ENCODE measurements at regions not wholly inside any gene's neighbourhood (a gene's known extent, or its start where the extent isn't known, plus 50 kb on each side); places are given as distances from the start of the nearest gene placed in this dataset.

DNA sequence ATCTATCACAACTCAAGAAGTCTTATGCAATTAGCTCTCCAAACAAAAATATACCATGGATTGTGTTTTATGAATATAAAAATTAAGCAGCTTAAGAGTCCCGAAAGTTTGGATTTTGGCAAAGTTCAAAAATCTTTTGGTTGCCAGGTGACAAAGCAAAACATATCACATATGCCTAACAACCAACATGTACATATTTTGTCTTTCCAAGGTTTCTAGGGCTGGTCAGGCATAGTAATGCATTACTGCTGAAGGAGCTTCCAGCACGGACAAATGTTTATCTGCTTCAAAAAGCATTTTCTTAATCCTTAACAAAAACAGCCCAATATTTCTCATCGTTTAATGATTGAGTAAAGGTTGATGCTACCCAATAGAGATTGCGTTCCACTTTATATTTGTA lies 1327.1 kb upstream of the ZEB2 start:
- H3K4me3 Mint-ChIP-seq: no peak overlapping the region
- no peaks in the 10 kb centered on the region for H3K27me3 Mint-ChIP-seq (ENCODE audit: low read depth)

DNA sequence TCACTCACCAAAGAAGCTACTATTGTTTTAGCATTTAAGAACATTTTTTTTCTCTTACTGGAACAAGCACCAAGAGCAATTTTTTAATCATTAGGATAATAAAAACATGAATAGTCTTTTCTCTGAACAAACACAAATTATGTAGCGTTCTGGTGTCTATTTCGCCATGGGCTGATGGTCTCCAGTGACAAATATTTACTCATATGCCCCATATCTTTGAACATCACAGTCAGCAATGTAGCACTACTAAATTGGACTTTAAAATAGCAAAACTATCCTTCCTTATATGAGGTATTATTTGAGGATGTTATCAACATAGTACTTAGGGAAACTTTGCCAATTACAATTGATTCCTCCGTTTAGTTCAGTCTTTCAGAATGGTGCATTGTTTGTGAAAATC lies 1326.0 kb upstream of the ZEB2 start:
- H3K9me3 Mint-ChIP-seq: no peaks in the 10 kb centered on the region
- no peaks in the 10 kb centered on the region for H3K27me3 Mint-ChIP-seq (ENCODE audit: low read depth)
- no peak overlapping the region for H3K27ac Mint-ChIP-seq
- H3K4me3 Mint-ChIP-seq: no peak overlapping the region
- no peaks in the 10 kb centered on the region for H3K36me3 Mint-ChIP-seq (ENCODE audit: low read depth)
- no peaks in the 10 kb centered on the region for H3K4me1 Mint-ChIP-seq (ENCODE audit: low read depth)

More for the DNA sequence above, 1327.1 kb upstream of the ZEB2 start:
- Mint-ChIP-seq H3K4me1 (ENCODE audit: low read depth) (no peaks in the 10 kb centered on the region), H3K9me3 (no peaks in the 10 kb centered on the region), H3K36me3 (ENCODE audit: low read depth) (no peaks in the 10 kb centered on the region), H3K27ac (no peak overlapping the region)

DNA sequence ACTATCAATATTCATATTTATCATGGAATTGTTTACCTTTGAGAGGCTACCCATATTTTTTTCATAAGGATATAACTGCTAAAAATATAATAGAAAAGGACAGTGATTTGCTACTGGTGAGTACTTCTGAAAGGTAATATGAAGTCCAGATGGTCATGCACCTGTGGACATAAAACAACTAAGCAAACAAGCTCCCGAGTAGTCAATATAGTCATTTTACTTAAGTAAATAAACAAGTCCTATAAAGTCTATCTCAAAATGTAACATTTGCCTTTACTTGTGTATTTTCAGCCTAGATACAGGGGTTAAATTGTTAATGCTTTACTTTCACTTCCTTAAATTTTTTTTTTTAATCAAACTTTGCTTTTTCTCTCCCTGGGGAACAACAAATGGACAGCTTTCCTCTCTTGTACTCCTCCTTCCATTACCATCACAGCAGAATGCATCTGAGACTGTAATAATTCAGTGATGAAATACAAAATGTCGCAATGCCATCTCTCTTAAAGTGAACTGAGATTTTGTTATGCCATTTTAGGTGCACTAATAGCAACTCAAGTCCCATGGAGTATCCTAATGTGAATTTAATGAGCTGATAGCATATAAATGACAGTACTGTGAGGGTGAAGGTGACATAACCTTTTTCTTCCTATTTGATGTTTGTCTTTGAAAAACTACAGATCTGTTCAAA lies 1325.4 kb upstream of the ZEB2 start:
- Mint-ChIP-seq H3K36me3 (ENCODE audit: low read depth) (no peaks in the 10 kb centered on the region), H3K27ac (no peak overlapping the region), H3K27me3 (ENCODE audit: low read depth) (no peaks in the 10 kb centered on the region), H3K4me3 (no peak overlapping the region), H3K4me1 (ENCODE audit: low read depth) (no peaks in the 10 kb centered on the region), H3K9me3 (no peaks in the 10 kb centered on the region)

DNA sequence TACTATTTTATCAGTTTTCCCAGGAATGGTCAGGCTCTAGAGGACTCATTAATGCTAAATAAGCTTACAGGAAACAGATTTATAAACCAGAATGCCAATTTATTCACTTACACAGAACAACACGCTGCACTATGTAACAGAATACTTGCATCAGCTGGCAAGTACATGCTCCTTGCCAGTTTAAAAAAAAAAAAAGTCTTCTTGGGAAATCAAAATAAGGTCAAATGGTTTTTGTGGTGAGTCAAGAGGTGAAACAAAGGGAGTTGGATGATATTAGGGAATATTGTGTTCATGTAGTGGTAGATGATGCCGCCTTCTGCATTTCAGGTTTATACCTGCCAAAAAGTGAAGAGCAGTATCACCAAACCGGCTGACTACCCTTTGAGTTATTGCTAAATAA lies 1322.1 kb upstream of the ZEB2 start:
- Mint-ChIP-seq H3K4me3 (no peak overlapping the region), H3K36me3 (ENCODE audit: low read depth) (no peaks in the 10 kb centered on the region), H3K9me3 (no peaks in the 10 kb centered on the region), H3K4me1 (ENCODE audit: low read depth) (no peaks in the 10 kb centered on the region), H3K27me3 (ENCODE audit: low read depth) (no peaks in the 10 kb centered on the region), H3K27ac (no peak overlapping the region)

DNA sequence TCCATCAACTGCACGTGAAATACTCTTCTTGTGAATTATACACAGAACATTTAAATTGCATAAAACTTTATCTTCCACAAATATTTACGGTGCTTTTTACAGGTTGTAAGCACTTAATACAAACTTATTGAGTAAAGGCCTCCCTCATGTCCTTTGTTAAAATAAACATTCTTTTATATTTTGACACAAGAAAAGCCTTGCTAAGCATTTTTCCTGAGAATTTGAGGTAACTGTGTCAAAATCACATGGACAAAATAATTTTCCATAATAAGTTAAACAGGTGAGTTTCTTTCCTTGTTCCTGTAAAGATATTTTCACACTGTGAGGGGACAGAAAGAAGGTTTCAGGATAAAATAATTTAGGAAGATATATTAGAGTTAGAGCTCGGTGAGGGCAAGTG lies 1317.1 kb upstream of the ZEB2 start:
- Mint-ChIP-seq H3K27me3 (ENCODE audit: low read depth) (no peaks in the 10 kb centered on the region), H3K9me3 (no peaks in the 10 kb centered on the region), H3K4me1 (ENCODE audit: low read depth) (no peaks in the 10 kb centered on the region), H3K4me3 (no peak overlapping the region), H3K36me3 (ENCODE audit: low read depth) (no peaks in the 10 kb centered on the region), H3K27ac (no peak overlapping the region)

DNA sequence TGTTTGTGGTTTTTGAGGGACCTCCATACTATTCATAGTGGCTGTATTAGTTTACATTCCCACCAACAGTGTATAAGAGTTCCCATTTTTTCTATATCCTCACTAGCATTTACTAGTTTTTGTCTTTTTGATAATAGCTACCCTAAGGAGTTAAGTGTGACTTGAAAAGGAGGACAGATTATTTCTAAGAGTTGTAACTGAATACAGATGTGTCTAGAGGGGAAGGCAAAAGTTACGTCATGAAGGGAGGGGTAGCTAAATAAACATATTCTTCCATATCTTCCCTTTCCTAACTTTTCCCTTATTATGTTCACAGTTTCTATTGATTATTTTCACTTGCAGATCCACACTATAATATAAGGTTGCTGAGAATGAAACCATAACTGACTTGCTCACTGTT lies 1315.7 kb upstream of the ZEB2 start:
- Mint-ChIP-seq H3K27ac (no peak overlapping the region), H3K27me3 (ENCODE audit: low read depth) (no peaks in the 10 kb centered on the region), H3K9me3 (no peaks in the 10 kb centered on the region), H3K4me3 (no peak overlapping the region), H3K36me3 (ENCODE audit: low read depth) (no peaks in the 10 kb centered on the region), H3K4me1 (ENCODE audit: low read depth) (no peaks in the 10 kb centered on the region)

DNA sequence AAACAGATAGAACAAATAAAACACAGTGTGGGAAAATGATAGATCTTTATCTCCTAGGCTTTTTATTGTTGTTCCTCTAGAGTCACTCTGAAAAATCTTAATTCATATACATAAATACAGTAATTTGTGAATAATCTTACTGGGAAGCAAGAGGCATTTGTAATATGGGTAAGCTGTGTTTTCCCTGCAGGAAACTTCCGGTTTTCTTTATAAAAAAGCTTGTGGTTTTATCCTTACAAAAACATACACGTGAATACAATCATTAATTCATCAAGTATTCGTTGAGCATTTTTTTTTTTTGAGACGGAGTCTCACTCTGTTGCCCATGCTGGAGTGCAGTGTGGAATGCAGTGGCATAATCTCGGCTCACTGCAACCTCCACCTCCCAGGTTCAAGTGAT lies 1312.8 kb upstream of the ZEB2 start:
- Mint-ChIP-seq H3K4me1 (ENCODE audit: low read depth) (no peaks in the 10 kb centered on the region), H3K4me3 (no peak overlapping the region), H3K27ac (no peak overlapping the region), H3K27me3 (ENCODE audit: low read depth) (no peaks in the 10 kb centered on the region), H3K36me3 (ENCODE audit: low read depth) (no peaks in the 10 kb centered on the region), H3K9me3 (peaks cover 5% of the 10 kb centered on the region)

DNA sequence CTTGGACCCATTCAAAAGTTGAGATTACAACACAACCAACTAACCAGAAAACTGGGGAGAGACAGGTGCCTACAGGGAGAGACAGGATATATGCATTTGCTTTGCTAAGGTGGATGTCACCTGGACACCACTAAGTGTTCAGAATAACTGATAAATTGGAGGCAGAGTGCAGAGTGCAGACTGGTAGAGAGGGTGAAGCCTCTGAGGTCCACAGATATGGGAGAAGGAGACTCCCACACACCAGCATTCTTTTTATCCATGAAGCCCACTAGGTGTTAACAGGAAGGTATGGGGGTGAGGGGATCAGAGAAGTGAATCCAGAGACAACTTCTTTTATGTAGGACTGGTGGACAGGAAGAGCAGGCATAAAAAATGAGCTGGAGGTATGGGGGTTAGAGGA lies 1310.0 kb upstream of the ZEB2 start:
- H3K4me1 Mint-ChIP-seq (ENCODE audit: low read depth): no peaks in the 10 kb centered on the region
- H3K27me3 Mint-ChIP-seq (ENCODE audit: low read depth): no peaks in the 10 kb centered on the region
- H3K36me3 Mint-ChIP-seq (ENCODE audit: low read depth): no peaks in the 10 kb centered on the region
- H3K9me3 Mint-ChIP-seq: peaks cover 10% of the 10 kb centered on the region
- H3K27ac Mint-ChIP-seq: no peak overlapping the region
- H3K4me3 Mint-ChIP-seq: no peak overlapping the region

DNA sequence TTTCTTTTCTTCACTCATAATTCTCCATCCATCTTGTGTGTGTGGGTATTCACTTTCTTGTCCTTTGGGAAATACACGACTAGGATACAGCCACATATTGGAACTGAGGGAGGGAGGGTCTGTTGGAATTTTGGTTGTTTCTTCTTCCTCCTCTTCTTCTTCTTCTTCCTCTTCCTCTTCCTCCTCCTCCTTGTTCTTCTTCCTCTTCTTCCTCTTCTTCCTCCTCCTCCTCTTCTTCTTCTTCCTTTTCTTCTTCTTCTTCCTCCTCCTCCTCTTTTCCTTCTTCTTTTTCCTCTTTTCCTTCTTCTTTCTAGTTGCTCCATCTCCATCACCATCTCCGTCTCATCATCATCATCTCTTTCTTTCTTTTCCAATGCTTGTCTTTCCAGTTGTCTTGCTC lies 1307.3 kb upstream of the ZEB2 start:
- Mint-ChIP-seq H3K27ac (no peak overlapping the region), H3K27me3 (ENCODE audit: low read depth) (no peaks in the 10 kb centered on the region), H3K36me3 (ENCODE audit: low read depth) (no peaks in the 10 kb centered on the region), H3K4me3 (no peak overlapping the region), H3K4me1 (ENCODE audit: low read depth) (no peaks in the 10 kb centered on the region), H3K9me3 (peaks cover 10% of the 10 kb centered on the region)

DNA sequence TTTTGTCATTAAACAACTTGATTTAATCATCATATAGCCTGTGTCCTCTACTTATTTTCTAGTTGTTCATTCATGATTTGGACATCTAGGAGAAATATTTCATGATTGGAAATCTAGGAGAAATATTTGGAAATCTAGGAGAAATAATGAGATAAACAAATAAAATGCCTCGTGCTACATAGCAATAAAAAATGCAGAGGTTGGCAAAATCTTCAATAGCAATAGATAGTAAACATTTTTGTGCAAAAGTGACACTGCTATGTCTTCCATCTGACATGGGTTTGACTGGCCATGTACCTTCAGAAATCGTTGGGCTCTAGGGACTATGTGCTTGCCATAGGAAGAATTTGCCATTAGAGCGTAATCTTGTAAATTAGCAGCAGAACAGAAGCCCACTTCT lies 1304.5 kb upstream of the ZEB2 start:
- Mint-ChIP-seq H3K36me3 (ENCODE audit: low read depth) (no peaks in the 10 kb centered on the region), H3K9me3 (peaks cover 10% of the 10 kb centered on the region), H3K4me1 (ENCODE audit: low read depth) (no peaks in the 10 kb centered on the region), H3K4me3 (no peak overlapping the region), H3K27me3 (ENCODE audit: low read depth) (no peaks in the 10 kb centered on the region), H3K27ac (no peak overlapping the region)

DNA sequence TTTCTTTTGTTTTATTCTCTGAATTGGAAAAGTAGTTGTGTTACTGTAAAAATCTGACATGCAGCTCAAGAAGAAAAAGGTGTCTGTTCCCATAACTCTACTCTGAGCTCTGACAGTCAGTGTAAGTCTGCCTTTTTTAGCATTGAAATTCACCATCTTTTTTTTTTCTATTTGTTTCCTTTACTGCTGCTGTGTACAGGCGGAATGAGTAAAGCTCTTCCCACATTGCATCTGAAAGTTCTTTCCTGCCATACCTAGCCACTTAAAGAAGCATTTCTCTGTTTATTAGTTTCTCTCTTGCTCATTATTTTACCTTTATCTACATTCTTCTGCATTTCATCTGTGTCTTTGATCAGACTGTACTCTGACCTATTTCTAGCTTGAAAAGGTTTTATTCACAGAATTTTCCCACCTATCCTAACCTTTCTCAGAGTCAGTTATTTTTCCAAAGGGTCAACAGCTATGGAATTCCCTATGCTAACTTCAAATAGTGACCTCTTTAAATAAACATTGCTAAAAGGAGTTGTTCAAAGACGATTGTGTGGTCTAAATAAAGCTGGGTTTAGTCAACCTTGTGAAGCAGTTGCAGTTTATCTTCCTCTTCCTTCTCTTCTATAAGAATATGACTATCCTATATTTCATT lies 1303.1 kb upstream of the ZEB2 start:
- Mint-ChIP-seq H3K4me3 (no peak overlapping the region), H3K27me3 (ENCODE audit: low read depth) (no peaks in the 10 kb centered on the region), H3K36me3 (ENCODE audit: low read depth) (no peaks in the 10 kb centered on the region), H3K4me1 (ENCODE audit: low read depth) (no peaks in the 10 kb centered on the region), H3K9me3 (peaks cover 5% of the 10 kb centered on the region), H3K27ac (no peak overlapping the region)

DNA sequence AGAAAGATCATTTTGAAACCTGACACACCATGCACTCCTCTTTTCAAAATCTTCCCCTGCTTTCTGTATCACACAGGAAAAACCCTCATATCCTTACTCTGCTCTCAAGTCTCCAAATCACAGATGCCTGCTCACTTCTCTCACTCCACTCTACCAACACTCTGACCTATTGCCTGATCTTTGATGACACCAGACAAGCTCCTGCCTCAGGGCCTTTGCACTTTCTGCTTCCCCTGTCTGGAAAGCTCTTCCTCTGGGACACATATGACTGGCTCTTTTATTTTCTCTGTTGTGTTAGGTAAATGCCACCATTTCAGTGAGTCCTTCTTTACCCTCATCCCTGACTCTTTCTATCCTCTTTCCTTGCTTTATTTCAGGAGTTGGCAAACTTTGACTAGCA lies 1300.7 kb upstream of the ZEB2 start:
- Mint-ChIP-seq H3K27me3 (ENCODE audit: low read depth) (no peaks in the 10 kb centered on the region), H3K9me3 (no peaks in the 10 kb centered on the region), H3K4me3 (no peak overlapping the region), H3K36me3 (ENCODE audit: low read depth) (no peaks in the 10 kb centered on the region), H3K27ac (no peak overlapping the region), H3K4me1 (ENCODE audit: low read depth) (no peaks in the 10 kb centered on the region)

DNA sequence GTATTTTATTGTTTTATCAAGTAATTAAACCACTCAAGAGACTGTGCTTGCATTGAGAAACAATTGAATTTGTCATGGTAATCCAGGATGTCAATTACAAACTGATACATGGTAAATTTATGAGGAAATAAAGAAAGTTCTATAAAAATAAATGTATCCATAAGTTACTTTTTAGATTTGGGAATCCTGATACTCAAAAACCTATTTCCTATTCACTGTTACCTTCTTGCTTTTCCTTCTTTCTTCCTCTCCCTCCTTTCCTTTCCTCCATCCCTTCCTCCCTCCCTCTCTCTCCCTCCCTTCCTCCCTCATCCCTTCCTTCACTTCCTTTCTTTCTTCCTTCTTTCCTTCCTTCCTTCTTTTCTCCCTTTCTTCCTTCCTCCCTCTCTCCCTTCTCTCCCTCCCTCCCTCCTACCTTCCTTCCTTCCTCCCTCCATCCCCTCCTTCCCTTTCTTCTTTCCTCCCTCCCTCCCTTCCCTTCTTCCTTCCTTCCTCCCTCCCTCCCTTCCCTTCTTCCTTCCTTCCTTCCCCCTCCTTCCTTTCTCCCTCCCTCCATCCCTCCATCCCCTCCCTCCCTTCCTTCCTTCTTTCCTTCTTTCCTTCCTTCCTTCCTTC lies 1299.1 kb upstream of the ZEB2 start:
- Mint-ChIP-seq H3K9me3 (no peaks in the 10 kb centered on the region), H3K36me3 (ENCODE audit: low read depth) (no peaks in the 10 kb centered on the region), H3K27me3 (ENCODE audit: low read depth) (no peaks in the 10 kb centered on the region), H3K4me1 (ENCODE audit: low read depth) (no peaks in the 10 kb centered on the region), H3K27ac (no peak overlapping the region), H3K4me3 (no peak overlapping the region)

DNA sequence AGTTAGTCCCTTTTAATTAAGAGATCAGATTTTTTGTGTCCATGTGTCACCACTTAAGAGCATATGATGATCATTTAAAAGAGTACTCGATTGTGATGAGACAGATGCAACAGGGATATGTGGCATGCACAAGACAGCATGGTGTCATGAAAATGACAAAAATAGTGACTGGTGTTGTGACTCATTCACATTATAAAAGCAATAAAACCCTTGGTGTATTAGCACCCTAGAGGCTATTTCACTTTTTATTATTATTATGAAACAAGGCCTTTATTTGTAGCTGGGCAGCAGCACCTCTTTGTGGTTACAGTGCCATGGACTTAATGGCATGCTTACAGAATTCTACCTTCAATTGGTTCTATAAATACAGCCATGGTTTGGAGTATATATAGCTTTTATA lies 1296.0 kb upstream of the ZEB2 start:
- Mint-ChIP-seq H3K4me1 (ENCODE audit: low read depth) (no peaks in the 10 kb centered on the region), H3K27ac (no peak overlapping the region), H3K9me3 (no peaks in the 10 kb centered on the region), H3K4me3 (no peak overlapping the region), H3K27me3 (ENCODE audit: low read depth) (no peaks in the 10 kb centered on the region), H3K36me3 (ENCODE audit: low read depth) (no peaks in the 10 kb centered on the region)

DNA sequence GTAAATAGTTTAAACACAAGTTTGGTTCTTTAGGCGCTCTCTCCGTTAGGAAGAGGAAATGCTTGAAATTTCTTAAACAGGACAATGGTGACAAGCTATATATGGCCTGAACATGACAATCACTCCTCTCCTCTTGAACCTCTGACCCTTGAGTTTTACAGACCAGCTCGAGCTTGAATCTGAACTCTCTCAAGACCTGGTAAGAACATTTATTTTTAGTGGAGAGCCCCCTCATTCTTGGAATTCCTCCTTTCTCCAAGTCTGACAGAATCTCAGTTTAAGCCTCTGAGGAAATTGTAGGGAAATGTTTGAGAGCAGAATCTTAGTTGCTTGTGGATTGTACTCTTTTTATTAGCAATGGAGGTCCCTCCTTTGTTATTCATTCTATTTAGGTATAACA lies 1293.6 kb upstream of the ZEB2 start:
- Mint-ChIP-seq H3K27me3 (ENCODE audit: low read depth) (no peaks in the 10 kb centered on the region), H3K4me3 (no peak overlapping the region), H3K27ac (no peak overlapping the region), H3K9me3 (no peaks in the 10 kb centered on the region), H3K4me1 (ENCODE audit: low read depth) (no peaks in the 10 kb centered on the region), H3K36me3 (ENCODE audit: low read depth) (no peaks in the 10 kb centered on the region)

Measured in T-helper 1 cell treated with Interleukin-12 subunit alpha and Interleukin-12 subunit beta and Interleukin-4 antibody, amounts not matched to agents 30 μg/mL and 1 μg/mL, for 36 hours (primary cell).